ENCODE measurements at regions not wholly inside any gene's neighbourhood (a gene's known extent, or its start where the extent isn't known, plus 50 kb on each side); places are given as distances from the start of the nearest gene placed in this dataset.

DNA sequence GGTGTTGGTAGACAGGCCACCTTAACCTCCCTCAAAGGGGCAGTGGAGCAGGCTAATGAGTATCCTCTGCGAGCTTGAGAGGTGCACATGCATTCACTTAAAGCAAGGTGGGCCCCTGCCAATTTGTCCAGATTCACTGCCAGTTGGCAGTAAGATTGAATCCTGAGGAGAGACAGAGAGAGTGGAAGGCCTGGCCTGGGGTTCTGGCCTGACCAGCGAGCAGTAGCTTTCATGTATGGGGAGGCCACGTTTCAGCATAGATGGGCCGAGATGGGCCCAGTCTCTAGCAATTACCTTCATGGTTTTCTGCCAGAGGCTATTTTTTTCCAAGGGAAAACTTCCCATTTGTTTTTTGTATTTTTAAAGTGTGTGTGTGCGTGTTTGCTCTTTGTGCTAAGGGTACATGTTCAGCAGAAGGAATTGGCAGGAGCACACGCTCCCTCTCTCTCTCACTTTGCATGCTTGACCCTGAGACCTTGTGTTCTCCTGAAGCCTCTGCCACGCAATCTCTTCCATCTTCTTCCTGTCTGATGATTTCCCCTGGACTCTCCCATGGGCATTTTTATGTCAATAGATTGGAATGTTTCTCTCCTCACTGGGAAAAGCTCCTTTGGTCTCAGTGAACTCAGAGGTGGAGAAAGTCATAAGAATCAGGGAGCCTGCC is 215.8 kb upstream of the SFRP2 start:
- Mint-ChIP-seq H3K9me3 (no peaks in the 10 kb centered on the region), H3K27me3 (ENCODE audit: low read depth) (peaks cover 2% of the 10 kb centered on the region), H3K4me3 (no peak overlapping the region), H3K36me3 (ENCODE audit: insufficient read depth) (no peaks in the 10 kb centered on the region), H3K4me1 (ENCODE audit: low read depth) (no peaks in the 10 kb centered on the region)
- ATAC-seq (no peak), DNase-seq (no peak)

DNA sequence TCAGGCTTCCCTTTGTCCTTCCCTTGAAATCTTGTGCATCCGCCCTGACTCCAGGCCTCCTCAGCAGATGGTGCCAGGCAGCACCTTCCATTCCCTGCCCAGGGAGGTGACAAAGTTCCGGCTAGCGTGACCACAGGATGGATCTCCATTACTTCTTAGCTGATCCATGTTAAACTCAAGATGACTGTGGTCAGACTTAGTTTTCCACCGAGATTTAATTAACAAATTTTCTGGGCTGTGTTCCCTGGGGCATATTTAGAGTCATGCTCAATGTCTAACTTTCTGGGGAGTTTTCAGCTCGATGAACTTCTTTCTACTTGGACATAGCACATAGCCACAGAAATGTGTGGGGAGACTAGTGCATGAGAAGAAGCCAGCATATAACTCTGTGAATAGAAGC is 215.1 kb upstream of the SFRP2 start:
- H3K27me3 Mint-ChIP-seq (ENCODE audit: low read depth): peaks cover 2% of the 10 kb centered on the region
- no peaks in the 10 kb centered on the region for H3K4me1 Mint-ChIP-seq (ENCODE audit: low read depth)
- no peak overlapping the region for H3K4me3 Mint-ChIP-seq
- H3K36me3 Mint-ChIP-seq (ENCODE audit: insufficient read depth): no peaks in the 10 kb centered on the region
- H3K9me3 Mint-ChIP-seq: no peaks in the 10 kb centered on the region
- ATAC-seq (no peak), DNase-seq (no peak)

DNA sequence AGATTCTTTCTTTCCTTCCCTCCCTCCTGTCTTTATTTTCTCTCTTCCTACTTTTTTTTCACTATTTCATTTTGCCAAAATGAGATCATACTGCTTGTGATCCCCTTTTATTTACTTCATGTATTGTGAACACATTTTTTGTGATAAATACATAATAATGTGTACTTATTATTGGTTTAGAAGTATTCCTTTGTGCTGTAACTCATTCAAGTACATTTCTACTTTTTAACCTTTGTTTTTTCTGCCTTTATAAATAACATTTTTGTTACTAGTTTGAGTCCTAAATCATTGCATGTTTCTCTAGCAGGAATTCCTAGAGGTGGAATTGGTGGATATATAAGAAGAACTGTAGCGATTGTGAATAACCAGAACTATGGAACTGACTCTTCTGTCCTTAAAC is 214.5 kb upstream of the SFRP2 start:
- Mint-ChIP-seq H3K4me1 (ENCODE audit: low read depth) (no peaks in the 10 kb centered on the region), H3K4me3 (no peak overlapping the region), H3K27me3 (ENCODE audit: low read depth) (peaks cover 2% of the 10 kb centered on the region), H3K9me3 (no peaks in the 10 kb centered on the region), H3K36me3 (ENCODE audit: insufficient read depth) (no peaks in the 10 kb centered on the region)
- no peak for ATAC-seq
- DNase-seq: no peak

DNA sequence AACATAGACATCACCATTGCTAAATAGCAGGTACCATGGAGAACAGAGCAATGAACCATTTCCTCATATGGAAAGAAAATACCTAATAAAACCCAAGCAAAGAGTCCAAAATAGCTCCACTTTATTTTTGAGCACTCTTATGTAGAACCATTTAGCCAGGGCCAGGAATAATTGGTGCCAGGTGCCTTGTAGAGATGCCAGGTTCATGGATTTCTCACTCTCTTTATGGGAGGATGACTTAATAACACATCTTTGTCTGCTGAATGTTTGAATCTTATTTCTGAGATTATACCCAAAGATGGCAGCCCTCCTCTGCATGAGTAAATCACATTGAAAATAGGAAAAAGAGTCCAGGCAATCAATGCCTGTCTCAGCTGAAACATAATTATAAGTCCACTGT is 212.3 kb upstream of the SFRP2 start:
- peaks cover 2% of the 10 kb centered on the region for H3K27me3 Mint-ChIP-seq (ENCODE audit: low read depth)
- H3K9me3 Mint-ChIP-seq: peaks cover 10% of the 10 kb centered on the region
- H3K4me3 Mint-ChIP-seq: no peak overlapping the region
- H3K4me1 Mint-ChIP-seq (ENCODE audit: low read depth): no peaks in the 10 kb centered on the region
- DNase-seq (no peak), ATAC-seq (no peak)
- H3K36me3 Mint-ChIP-seq (ENCODE audit: insufficient read depth): no peaks in the 10 kb centered on the region

DNA sequence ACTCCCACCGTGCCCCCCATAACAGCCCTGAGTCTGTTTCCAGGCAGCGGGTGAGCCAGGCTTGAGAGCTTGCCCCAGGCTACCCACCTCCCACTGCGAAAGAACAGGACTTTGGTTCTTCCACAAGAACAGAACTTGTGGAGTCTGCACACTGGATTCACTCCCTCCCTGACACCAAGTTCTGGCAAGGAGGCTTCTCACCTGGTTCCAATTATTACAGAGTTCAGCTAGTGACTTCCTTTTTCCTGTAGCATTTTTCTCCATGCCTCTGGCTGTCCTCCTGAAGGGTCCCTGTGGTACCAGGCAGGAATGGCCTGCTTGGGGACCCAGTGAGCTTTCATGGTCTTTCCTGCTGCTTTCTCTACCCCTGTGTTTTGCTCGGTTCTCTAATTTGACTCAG is 208.6 kb upstream of the SFRP2 start:
- DNase-seq: no peak
- peaks cover 22% of the 10 kb centered on the region for H3K9me3 Mint-ChIP-seq
- no peak overlapping the region for H3K4me3 Mint-ChIP-seq
- no peaks in the 10 kb centered on the region for H3K36me3 Mint-ChIP-seq (ENCODE audit: insufficient read depth)
- no peaks in the 10 kb centered on the region for H3K27me3 Mint-ChIP-seq (ENCODE audit: low read depth)
- H3K4me1 Mint-ChIP-seq (ENCODE audit: low read depth): no peaks in the 10 kb centered on the region
- no peak for ATAC-seq

GRCh38 chr4:153989505-153989904 is 200.6 kb upstream of the SFRP2 start:
- H3K4me1 Mint-ChIP-seq (ENCODE audit: low read depth): no peaks in the 10 kb centered on the region
- no peaks in the 10 kb centered on the region for H3K36me3 Mint-ChIP-seq (ENCODE audit: insufficient read depth)
- H3K9me3 Mint-ChIP-seq: no peaks in the 10 kb centered on the region
- DNase-seq (no peak), ATAC-seq (no peak)
- H3K4me3 Mint-ChIP-seq: no peak overlapping the region
- H3K27me3 Mint-ChIP-seq (ENCODE audit: low read depth): peaks cover 3% of the 10 kb centered on the region

- no peaks in the 10 kb centered on the region for H3K4me1 Mint-ChIP-seq (ENCODE audit: low read depth)
- H3K4me3 Mint-ChIP-seq: no peak overlapping the region
- DNase-seq (no peak), ATAC-seq (no peak)
- no peaks in the 10 kb centered on the region for H3K9me3 Mint-ChIP-seq
- H3K27me3 Mint-ChIP-seq (ENCODE audit: low read depth): peaks cover 5% of the 10 kb centered on the region
- H3K36me3 Mint-ChIP-seq (ENCODE audit: insufficient read depth): no peaks in the 10 kb centered on the region
Measured at GRCh38 chr4:153988492-153989363, 199.8 kb upstream of the SFRP2 start.

- Mint-ChIP-seq H3K4me1 (ENCODE audit: low read depth) (no peaks in the 10 kb centered on the region), H3K9me3 (no peaks in the 10 kb centered on the region), H3K27me3 (ENCODE audit: low read depth) (peaks cover 11% of the 10 kb centered on the region), H3K4me3 (no peak overlapping the region), H3K36me3 (ENCODE audit: insufficient read depth) (no peaks in the 10 kb centered on the region)
- ATAC-seq (no peak), DNase-seq (no peak)
Measured at GRCh38 chr4:153987291-153987690, 198.4 kb upstream of the SFRP2 start.

DNA sequence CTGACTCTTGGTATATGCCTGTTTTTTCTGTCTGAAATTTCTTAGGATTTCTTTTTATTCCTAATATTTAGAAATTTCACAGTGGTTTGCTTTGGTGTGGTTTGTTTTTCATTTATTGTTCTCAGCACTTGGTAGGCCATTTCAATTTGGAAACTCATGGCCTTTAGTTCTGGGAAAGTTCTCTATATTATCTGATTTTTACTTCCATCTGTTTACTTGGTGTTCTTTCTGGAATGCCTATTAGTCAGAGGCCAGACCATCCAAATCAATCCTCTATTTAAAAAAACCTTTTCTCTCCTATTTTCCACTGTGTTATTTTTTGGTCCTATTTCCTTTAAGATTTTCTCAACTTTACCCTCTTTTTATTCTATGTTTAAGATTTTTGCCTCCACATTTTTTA is 188.1 kb upstream of the SFRP2 start:
- H3K36me3 Mint-ChIP-seq (ENCODE audit: insufficient read depth): peaks cover 3% of the 10 kb centered on the region
- DNase-seq (no peak), ATAC-seq (no peak)
- H3K4me1 Mint-ChIP-seq (ENCODE audit: low read depth): no peaks in the 10 kb centered on the region
- no peaks in the 10 kb centered on the region for H3K27me3 Mint-ChIP-seq (ENCODE audit: low read depth)
- H3K9me3 Mint-ChIP-seq: peaks cover 26% of the 10 kb centered on the region
- no peak overlapping the region for H3K4me3 Mint-ChIP-seq

- Mint-ChIP-seq H3K9me3 (peaks cover 26% of the 10 kb centered on the region), H3K4me1 (ENCODE audit: low read depth) (no peaks in the 10 kb centered on the region), H3K36me3 (ENCODE audit: insufficient read depth) (peaks cover 3% of the 10 kb centered on the region), H3K27me3 (ENCODE audit: low read depth) (no peaks in the 10 kb centered on the region), H3K4me3 (no peak overlapping the region)
- ATAC-seq (no peak), DNase-seq (no peak)
Measured at GRCh38 chr4:153974452-153974851, 185.6 kb upstream of the SFRP2 start.

GRCh38 chr4:153973942-153974341 is 185.1 kb upstream of the SFRP2 start:
- no peak for DNase-seq
- no peaks in the 10 kb centered on the region for H3K27me3 Mint-ChIP-seq (ENCODE audit: low read depth)

GRCh38 chr4:153971899-153972298 is 183.0 kb upstream of the SFRP2 start:
- no peak for DNase-seq
- Mint-ChIP-seq H3K4me3 (no peak overlapping the region), H3K4me1 (ENCODE audit: low read depth) (no peaks in the 10 kb centered on the region), H3K27me3 (ENCODE audit: low read depth) (no peaks in the 10 kb centered on the region), H3K9me3 (peaks cover 26% of the 10 kb centered on the region), H3K36me3 (ENCODE audit: insufficient read depth) (peaks cover 3% of the 10 kb centered on the region)
- ATAC-seq: no peak

More at GRCh38 chr4:153973942-153974341, 185.1 kb upstream of the SFRP2 start:
- Mint-ChIP-seq H3K4me3 (no peak overlapping the region), H3K4me1 (ENCODE audit: low read depth) (no peaks in the 10 kb centered on the region), H3K36me3 (ENCODE audit: insufficient read depth) (peaks cover 3% of the 10 kb centered on the region), H3K9me3 (peaks cover 26% of the 10 kb centered on the region)
- ATAC-seq: no peak

DNA sequence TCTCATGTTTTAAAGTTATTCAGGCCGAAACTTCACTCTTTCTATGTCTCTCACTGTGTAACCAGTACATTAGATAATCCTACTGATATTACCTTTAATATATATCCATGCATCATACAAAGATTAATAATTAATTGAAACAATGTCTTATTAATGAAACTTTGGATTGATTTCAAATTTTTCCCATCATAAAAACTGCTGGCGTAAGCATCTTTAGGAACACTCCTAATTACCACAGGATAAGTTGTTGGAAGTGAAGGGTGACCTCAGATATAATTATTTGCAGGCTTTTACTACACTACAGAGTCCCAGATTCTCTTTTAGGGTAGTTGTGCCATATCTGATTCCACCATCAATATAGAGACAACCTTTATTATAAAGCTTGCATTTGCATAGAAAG is 181.3 kb upstream of the SFRP2 start:
- Mint-ChIP-seq H3K4me3 (no peak overlapping the region), H3K36me3 (ENCODE audit: insufficient read depth) (peaks cover 3% of the 10 kb centered on the region), H3K9me3 (peaks cover 12% of the 10 kb centered on the region), H3K4me1 (ENCODE audit: low read depth) (no peaks in the 10 kb centered on the region), H3K27me3 (ENCODE audit: low read depth) (no peaks in the 10 kb centered on the region)
- ATAC-seq: no peak
- DNase-seq: no peak

- no peaks in the 10 kb centered on the region for H3K27me3 Mint-ChIP-seq (ENCODE audit: low read depth)
- no peaks in the 10 kb centered on the region for H3K4me1 Mint-ChIP-seq (ENCODE audit: low read depth)
- no peak overlapping the region for H3K4me3 Mint-ChIP-seq
- no peak for DNase-seq
- H3K36me3 Mint-ChIP-seq (ENCODE audit: insufficient read depth): peaks cover 3% of the 10 kb centered on the region
- no peak for ATAC-seq
- peaks cover 8% of the 10 kb centered on the region for H3K9me3 Mint-ChIP-seq
Measured at GRCh38 chr4:153969542-153969941, 180.7 kb upstream of the SFRP2 start.

DNA sequence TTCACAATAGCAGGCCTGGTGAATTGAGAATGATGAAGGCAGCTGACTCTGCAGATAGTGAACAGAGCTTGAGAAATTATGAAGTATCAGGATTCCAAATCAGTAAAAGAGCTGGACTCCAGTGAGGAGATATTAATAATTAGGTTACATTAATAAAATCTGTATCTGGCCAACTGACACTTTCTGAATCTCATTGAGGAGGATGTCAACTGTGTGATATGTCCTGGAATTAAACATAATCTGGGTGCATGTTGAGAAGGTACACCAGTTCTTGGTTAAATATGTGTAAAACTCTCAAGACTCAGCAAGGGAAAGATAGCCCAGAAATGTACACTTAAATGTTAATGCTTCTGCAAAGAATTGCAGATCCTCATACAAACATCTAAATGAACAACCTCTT is 177.8 kb upstream of the SFRP2 start:
- Mint-ChIP-seq H3K36me3 (ENCODE audit: insufficient read depth) (no peaks in the 10 kb centered on the region), H3K4me1 (ENCODE audit: low read depth) (no peaks in the 10 kb centered on the region), H3K9me3 (no peaks in the 10 kb centered on the region), H3K27me3 (ENCODE audit: low read depth) (peaks cover 2% of the 10 kb centered on the region), H3K4me3 (no peak overlapping the region)
- no peak for ATAC-seq
- no peak for DNase-seq

All from activated T-cell treated with anti-CD3 and anti-CD28 coated beads, Interleukin-2, amount 50 U/mL, for 4 hours (primary cell).